Breast epithelium (tissue), 4 donors: ENCODE measurements at regions not wholly inside any gene's neighbourhood (a gene's known extent, or its start where the extent isn't known, plus 50 kb on each side); places are given as distances from the start of the nearest gene placed in this dataset.

ENCODE experiments used
- DNase-seq, 2 donors: peaks; one replicate each; pipeline ENCODE4 v3.0.0-alpha.2; 2019; ENCODE audit warnings: low spot score in 2 of 2
- H3K27ac ChIP-seq, 2 donors: fragments of 200-600 bp; sonication (generic) in 1 of 2; one replicate each; pipeline ENCODE4 v1.5.1; 2016 to 2019; ENCODE audit warnings: mild to moderate bottlenecking in 1 of 2
- H3K27me3 ChIP-seq, 2 donors: fragments of 200-600 bp; sonication (generic) in 1 of 2; one replicate each; pipeline versions ENCODE4 v1.5.1 to v1.6.0; 2017 to 2019; ENCODE audit warnings: control low read depth in 1 of 2, mild to moderate bottlenecking in 1 of 2
- H3K36me3 ChIP-seq: fragments of 200-600 bp; one replicate; pipeline ENCODE4 v1.5.1; 2019
- H3K4me1 ChIP-seq, 2 donors: fragments of 200-600 bp; sonication (generic); one replicate each; pipeline ENCODE4 v1.5.1; 2016 to 2019; ENCODE audit warnings: control low read depth in 1 of 2
- H3K4me3 ChIP-seq, 3 donors: fragments of 200-600 bp; sonication (generic); 1 replicate in 2 of 3; 2 replicates in 1 of 3; pipeline ENCODE4 v1.5.1; 2016 to 2019; ENCODE audit warnings: mild to moderate bottlenecking in 3 of 3, moderate library complexity in 2 of 3
- H3K9me3 ChIP-seq, 2 donors: fragments of 200-600 bp; sonication (generic) in 1 of 2; one replicate each; pipeline ENCODE4 v1.5.1; 2016 to 2019; ENCODE audit warnings: control low read depth in 1 of 2
- POLR2A ChIP-seq: fragments of 450-650 bp; IDR thresholded peaks from one replicate; pipeline ENCODE4 v1.6.1; 2016; ENCODE audit warnings: antibody characterized with exemption, mild to moderate bottlenecking, moderate library complexity
- POLR2AphosphoS5 ChIP-seq, 3 donors: sonication (generic); formaldehyde crosslinking; IDR thresholded peaks; one replicate each; pipeline ENCODE4 v1.6.1; 2017; ENCODE audit warnings: antibody characterized with exemption in 3 of 3
- intact Hi-C: fragments of 100-400 bp; cut with DNase I; formaldehyde crosslinking; loops from one replicate; pipeline ENCODE4 v1.15.1; 2023; ENCODE audit warnings: low total_unique reads
- TF ChIP-seq, protein P1 (sequence below), 3 donors: fragments of 450-650 bp; IDR thresholded peaks; one replicate each; pipeline ENCODE4 v1.5.1; 2016 to 2017; ENCODE audit warnings: antibody characterized with exemption in 3 of 3, mild to moderate bottlenecking in 3 of 3, moderate library complexity in 3 of 3

GRCh38 chr13:80666782-80667552 is 326.0 kb upstream of the SPRY2 start:
- Histone ChIP-seq H3K4me3 (no peak overlapping the region), H3K36me3 (no peaks in the 10 kb centered on the region), H3K4me1 (no peaks in the 10 kb centered on the region), H3K27me3 (no peaks in the 10 kb centered on the region), H3K27ac (no peak overlapping the region), H3K9me3 (peaks cover 0 to 5% of the 10 kb centered on the region in 2 donors)
- TF ChIP-seq POLR2A: no peak
- TF ChIP-seq, protein P1, sequence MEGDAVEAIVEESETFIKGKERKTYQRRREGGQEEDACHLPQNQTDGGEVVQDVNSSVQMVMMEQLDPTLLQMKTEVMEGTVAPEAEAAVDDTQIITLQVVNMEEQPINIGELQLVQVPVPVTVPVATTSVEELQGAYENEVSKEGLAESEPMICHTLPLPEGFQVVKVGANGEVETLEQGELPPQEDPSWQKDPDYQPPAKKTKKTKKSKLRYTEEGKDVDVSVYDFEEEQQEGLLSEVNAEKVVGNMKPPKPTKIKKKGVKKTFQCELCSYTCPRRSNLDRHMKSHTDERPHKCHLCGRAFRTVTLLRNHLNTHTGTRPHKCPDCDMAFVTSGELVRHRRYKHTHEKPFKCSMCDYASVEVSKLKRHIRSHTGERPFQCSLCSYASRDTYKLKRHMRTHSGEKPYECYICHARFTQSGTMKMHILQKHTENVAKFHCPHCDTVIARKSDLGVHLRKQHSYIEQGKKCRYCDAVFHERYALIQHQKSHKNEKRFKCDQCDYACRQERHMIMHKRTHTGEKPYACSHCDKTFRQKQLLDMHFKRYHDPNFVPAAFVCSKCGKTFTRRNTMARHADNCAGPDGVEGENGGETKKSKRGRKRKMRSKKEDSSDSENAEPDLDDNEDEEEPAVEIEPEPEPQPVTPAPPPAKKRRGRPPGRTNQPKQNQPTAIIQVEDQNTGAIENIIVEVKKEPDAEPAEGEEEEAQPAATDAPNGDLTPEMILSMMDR (IDR thresholded peaks at IDR 0.05): no peak
- DNase-seq: no peak
- intact Hi-C loops: no loop called here

DNA sequence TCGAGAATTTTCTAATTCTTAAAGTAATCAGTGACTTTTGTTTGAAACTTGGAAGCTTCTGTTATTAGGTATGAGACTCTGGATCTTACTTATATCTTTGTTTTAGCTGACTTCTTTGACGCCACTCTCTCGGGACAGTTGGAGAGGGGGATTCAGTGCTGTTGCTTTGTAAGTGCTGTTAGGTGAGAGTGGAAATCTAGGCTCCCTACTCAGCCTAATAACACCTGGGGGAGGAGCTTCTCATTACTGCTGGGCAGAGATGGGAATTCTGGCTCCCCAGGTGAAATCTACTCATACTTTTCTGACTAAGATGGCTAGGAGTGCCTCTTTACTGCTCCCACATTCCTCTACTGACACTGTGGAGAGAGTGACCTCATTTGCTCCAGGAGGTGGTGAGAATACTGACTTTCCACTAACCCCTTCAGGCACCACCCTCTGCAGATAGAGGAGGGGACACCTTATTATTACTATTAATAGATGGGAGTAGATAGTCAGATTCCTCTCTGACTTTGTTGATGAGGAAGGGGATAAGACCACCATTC is 324.9 kb upstream of the SPRY2 start:
- Histone ChIP-seq H3K4me1 (no peaks in the 10 kb centered on the region), H3K27me3 (no peaks in the 10 kb centered on the region), H3K9me3 (no peaks in the 10 kb centered on the region), H3K4me3 (no peak overlapping the region), H3K27ac (no peak overlapping the region), H3K36me3 (no peaks in the 10 kb centered on the region)
- TF ChIP-seq POLR2A: no peak
- TF ChIP-seq, protein P1 (IDR thresholded peaks at IDR 0.05): no peak
- TF ChIP-seq POLR2AphosphoS5 (IDR thresholded peaks at IDR 0.05): no peak
- intact Hi-C loops: no loop called here
- DNase-seq: no peak

GRCh38 chr13:80664950-80665349 is 324.0 kb upstream of the SPRY2 start:
- no peaks in the 10 kb centered on the region for H3K27me3 ChIP-seq
- no peak overlapping the region for H3K4me3 ChIP-seq
- intact Hi-C loops: no loop called here
- H3K4me1 ChIP-seq: no peaks in the 10 kb centered on the region
- no peaks in the 10 kb centered on the region for H3K36me3 ChIP-seq
- H3K27ac ChIP-seq: no peak overlapping the region
- H3K9me3 ChIP-seq: no peaks in the 10 kb centered on the region
- TF ChIP-seq POLR2AphosphoS5 (IDR thresholded peaks at IDR 0.05) (no peak), POLR2A (no peak)
- TF ChIP-seq, protein P1 (IDR thresholded peaks at IDR 0.05): no peak
- DNase-seq: no peak

- Histone ChIP-seq H3K36me3 (no peaks in the 10 kb centered on the region), H3K9me3 (peaks cover 0 to 6% of the 10 kb centered on the region in 2 donors), H3K4me1 (no peaks in the 10 kb centered on the region), H3K27me3 (no peaks in the 10 kb centered on the region), H3K27ac (no peak overlapping the region), H3K4me3 (no peak overlapping the region)
- no peak for DNase-seq
- intact Hi-C loops: no loop called here
- TF ChIP-seq, protein P1 (IDR thresholded peaks at IDR 0.05): no peak
- TF ChIP-seq POLR2A: no peak
- TF ChIP-seq POLR2AphosphoS5 (IDR thresholded peaks at IDR 0.05): no peak
Measured at GRCh38 chr13:80663788-80664187, 322.9 kb upstream of the SPRY2 start.

DNA sequence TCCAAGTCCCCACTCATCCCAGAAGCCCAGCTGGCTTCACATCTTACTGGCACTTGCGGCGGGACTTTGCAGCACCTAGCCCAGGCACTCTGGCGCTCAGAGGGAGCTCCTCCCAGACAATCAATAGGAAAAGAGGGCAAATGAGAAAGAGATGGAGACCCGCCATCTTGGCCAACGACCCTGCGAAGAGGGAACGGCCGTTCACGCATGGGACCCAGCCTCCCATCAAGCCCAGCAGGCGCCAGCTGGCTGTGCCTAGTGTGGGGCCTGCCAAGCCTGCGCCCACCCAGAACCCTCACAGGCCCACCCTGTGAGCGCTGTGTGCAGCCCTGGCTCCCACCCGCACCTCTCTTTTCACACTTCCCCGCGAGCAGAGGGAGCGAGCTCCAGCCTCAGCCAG is 317.8 kb upstream of the SPRY2 start:
- no peaks in the 10 kb centered on the region for H3K4me1 ChIP-seq
- intact Hi-C loops: no loop called here
- no peaks in the 10 kb centered on the region for H3K27me3 ChIP-seq
- no peak for DNase-seq
- TF ChIP-seq POLR2AphosphoS5 (IDR thresholded peaks at IDR 0.05): no peak
- no peak overlapping the region for H3K4me3 ChIP-seq
- H3K36me3 ChIP-seq: no peaks in the 10 kb centered on the region
- peaks cover 0 to 9% of the 10 kb centered on the region in 2 donors for H3K9me3 ChIP-seq
- no peak overlapping the region for H3K27ac ChIP-seq
